ENCODE measurements at regions not wholly inside any gene's neighbourhood (a gene's known extent, or its start where the extent isn't known, plus 50 kb on each side); places are given as distances from the start of the nearest gene placed in this dataset.

DNA sequence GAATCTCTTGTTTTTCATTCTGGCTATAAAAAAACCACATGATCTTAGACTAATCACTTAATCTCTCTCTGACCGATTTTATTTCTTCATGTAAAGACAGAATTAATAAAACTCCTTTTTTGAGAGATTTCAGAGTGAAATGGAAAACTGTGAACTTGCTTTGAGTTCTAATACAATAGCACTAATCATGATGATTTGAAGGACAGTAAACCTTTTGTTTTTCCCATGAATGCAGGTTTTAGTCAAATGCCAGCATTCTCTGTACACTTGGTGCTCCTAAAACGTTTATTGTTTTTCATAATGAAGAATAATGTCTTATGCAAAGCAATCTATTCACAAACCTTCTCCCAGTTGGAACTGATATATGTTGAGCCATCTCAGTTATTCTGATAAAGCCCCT is 86.8 kb downstream of the SLC24A2 start:
- DNase-seq (no peak), ATAC-seq (ENCODE audit: low read depth) (no peak)
- intact Hi-C loops (cut with micrococcal nuclease), result no loop called here
- Mint-ChIP-seq H3K4me3 (no peak overlapping the region), H3K4me1 (no peaks in the 10 kb centered on the region), H3K27me3 (no peaks in the 10 kb centered on the region), H3K36me3 (ENCODE audit: low read depth) (no peaks in the 10 kb centered on the region), H3K9me3 (no peaks in the 10 kb centered on the region), H3K27ac (no peak overlapping the region)
- ChIA-PET POLR2A (no interaction called here), CTCF (no interaction called here)
- TF ChIP-seq, protein P1, sequence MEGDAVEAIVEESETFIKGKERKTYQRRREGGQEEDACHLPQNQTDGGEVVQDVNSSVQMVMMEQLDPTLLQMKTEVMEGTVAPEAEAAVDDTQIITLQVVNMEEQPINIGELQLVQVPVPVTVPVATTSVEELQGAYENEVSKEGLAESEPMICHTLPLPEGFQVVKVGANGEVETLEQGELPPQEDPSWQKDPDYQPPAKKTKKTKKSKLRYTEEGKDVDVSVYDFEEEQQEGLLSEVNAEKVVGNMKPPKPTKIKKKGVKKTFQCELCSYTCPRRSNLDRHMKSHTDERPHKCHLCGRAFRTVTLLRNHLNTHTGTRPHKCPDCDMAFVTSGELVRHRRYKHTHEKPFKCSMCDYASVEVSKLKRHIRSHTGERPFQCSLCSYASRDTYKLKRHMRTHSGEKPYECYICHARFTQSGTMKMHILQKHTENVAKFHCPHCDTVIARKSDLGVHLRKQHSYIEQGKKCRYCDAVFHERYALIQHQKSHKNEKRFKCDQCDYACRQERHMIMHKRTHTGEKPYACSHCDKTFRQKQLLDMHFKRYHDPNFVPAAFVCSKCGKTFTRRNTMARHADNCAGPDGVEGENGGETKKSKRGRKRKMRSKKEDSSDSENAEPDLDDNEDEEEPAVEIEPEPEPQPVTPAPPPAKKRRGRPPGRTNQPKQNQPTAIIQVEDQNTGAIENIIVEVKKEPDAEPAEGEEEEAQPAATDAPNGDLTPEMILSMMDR (IDR thresholded peaks at IDR 0.05), result no peak

DNA sequence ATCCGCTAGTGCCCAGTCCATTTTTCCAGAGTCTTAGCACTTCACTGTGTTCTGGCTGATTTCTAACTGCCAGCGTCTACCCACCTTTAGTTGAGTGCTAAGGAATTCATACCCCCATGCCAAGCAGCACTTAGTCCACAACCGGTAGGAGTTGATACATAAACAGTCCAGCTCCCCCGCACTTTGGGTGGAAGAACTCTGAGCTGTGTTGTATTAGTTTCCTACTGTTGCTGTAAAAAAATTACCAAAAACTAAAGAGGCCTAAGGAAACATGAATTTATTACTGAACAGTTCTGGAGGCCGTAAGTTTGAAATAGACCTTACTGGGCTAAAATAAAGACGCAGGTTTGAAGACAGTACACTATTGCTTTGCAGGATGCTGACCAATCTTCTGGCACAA is 87.6 kb downstream of the SLC24A2 start:
- intact Hi-C loops (cut with micrococcal nuclease), result no loop called here
- H3K36me3 Mint-ChIP-seq (ENCODE audit: low read depth), result no peaks in the 10 kb centered on the region
- ATAC-seq (ENCODE audit: low read depth) (no peak), DNase-seq (no peak)
- no peak overlapping the region for H3K4me3 Mint-ChIP-seq
- H3K27ac Mint-ChIP-seq, result no peak overlapping the region
- TF ChIP-seq, protein P1 (IDR thresholded peaks at IDR 0.05), result no peak
- H3K4me1 Mint-ChIP-seq, result no peaks in the 10 kb centered on the region
- no peaks in the 10 kb centered on the region for H3K9me3 Mint-ChIP-seq
- ChIA-PET CTCF (no interaction called here), POLR2A (no interaction called here)
- no peaks in the 10 kb centered on the region for H3K27me3 Mint-ChIP-seq

DNA sequence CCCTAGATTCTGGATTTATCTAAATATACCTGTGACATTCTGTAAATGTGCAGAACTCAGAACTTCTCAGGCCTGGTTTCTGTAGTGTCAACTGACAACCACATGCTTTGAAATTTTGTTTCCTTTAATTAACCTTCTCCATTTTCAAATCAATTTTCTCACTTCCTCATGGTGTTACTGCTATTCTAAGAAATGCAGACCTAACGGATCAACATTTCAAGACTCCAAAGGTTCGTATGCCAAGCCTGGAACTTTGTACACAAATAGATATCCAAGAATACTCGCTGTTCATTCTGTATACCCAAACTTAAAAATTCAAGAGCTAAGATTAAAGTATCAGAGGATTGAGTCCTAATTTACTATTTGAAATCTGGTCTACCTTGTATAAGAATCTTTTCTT is 88.1 kb downstream of the SLC24A2 start:
- Mint-ChIP-seq H3K4me1 (no peaks in the 10 kb centered on the region), H3K27ac (no peak overlapping the region), H3K36me3 (ENCODE audit: low read depth) (no peaks in the 10 kb centered on the region), H3K27me3 (no peaks in the 10 kb centered on the region), H3K9me3 (no peaks in the 10 kb centered on the region), H3K4me3 (no peak overlapping the region)
- ATAC-seq (ENCODE audit: low read depth), result no peak
- no peak for DNase-seq
- intact Hi-C loops (cut with micrococcal nuclease), result no loop called here
- ChIA-PET POLR2A (no interaction called here), CTCF (no interaction called here)
- TF ChIP-seq, protein P1 (IDR thresholded peaks at IDR 0.05), result no peak

DNA sequence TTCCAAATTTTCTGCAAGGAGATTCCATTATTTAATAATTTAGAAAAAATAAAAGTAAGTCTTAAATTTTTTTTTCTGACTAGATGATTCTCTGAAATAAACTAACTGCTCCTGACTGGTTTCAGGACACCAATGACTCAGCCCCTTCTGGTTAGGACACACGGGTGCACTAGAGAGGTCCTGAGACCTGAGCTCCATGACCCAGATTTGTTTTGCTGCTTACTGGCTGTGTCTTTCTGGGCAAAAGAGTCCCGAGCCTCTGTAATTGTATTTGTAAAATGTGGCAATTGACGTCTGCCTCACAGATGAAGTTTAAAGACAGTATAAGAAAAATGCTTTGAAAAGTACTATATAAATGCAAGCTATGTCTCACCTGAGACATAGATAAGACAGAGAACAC is 89.1 kb downstream of the SLC24A2 start:
- TF ChIP-seq, protein P1 (IDR thresholded peaks at IDR 0.05), result no peak
- intact Hi-C loops (cut with micrococcal nuclease), result no loop called here
- no peak for ATAC-seq (ENCODE audit: low read depth)

DNA sequence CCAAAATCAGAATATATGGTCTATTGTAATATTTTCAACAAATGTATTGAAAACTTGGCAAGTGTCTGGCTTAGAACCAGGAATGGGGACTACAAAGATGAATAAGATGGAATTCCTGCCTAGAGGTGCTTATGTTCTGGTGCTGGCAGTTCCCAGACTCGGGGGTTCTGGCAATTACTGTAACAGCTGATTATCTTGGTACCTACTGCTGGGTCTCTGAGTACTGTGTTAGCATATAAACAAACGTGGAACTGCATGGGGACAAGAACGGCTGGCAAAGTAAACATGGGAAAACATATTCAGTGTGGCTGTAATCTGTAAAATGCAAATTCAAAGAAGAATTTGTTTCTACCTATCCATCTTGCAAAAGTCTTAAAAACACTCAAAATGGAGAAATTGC is 89.9 kb downstream of the SLC24A2 start:
- intact Hi-C loops (cut with micrococcal nuclease), result no loop called here
- DNase-seq, result no peak
- Mint-ChIP-seq H3K4me3 (no peak overlapping the region), H3K27ac (no peak overlapping the region), H3K4me1 (no peaks in the 10 kb centered on the region), H3K9me3 (no peaks in the 10 kb centered on the region), H3K27me3 (no peaks in the 10 kb centered on the region), H3K36me3 (ENCODE audit: low read depth) (no peaks in the 10 kb centered on the region)
- no peak for ATAC-seq (ENCODE audit: low read depth)
- TF ChIP-seq, protein P1 (IDR thresholded peaks at IDR 0.05), result no peak
- ChIA-PET CTCF (no interaction called here), POLR2A (no interaction called here)

More for the DNA sequence above, 89.1 kb downstream of the SLC24A2 start:
- no peaks in the 10 kb centered on the region for H3K4me1 Mint-ChIP-seq
- H3K27me3 Mint-ChIP-seq, result no peaks in the 10 kb centered on the region
- H3K4me3 Mint-ChIP-seq, result no peak overlapping the region
- H3K9me3 Mint-ChIP-seq, result no peaks in the 10 kb centered on the region
- ChIA-PET POLR2A (no interaction called here), CTCF (no interaction called here)
- no peak for DNase-seq
- H3K27ac Mint-ChIP-seq, result no peak overlapping the region
- no peaks in the 10 kb centered on the region for H3K36me3 Mint-ChIP-seq (ENCODE audit: low read depth)

Measured in activated B cell treated with CpG ODN at 0.5 μM for 24 hours (primary cell).